GM12878 (cell line): ENCODE measurements at regions not wholly inside any gene's neighbourhood (a gene's known extent, or its start where the extent isn't known, plus 50 kb on each side); places are given as distances from the start of the nearest gene placed in this dataset.

Experiments used
- ATAC-seq: fragments of 200-7000 bp; cut with Tn5 transposase; 3 replicates; pipeline ENCODE4 v1.9.1; 2020; ENCODE audit warnings: mild to moderate bottlenecking, moderate library complexity
- BruUV-seq: library from RNA; stranded (reverse); fragments of 400-500 nt; replicated peaks from 2 replicates; lab custom pipeline; 2021; lab: Mats Ljungman, UMichigan
- CTCF ChIA-PET: fragments of 300-600 bp; sonication (Branson Sonifier 250); formaldehyde crosslinking; extraction: SDS; loops from one replicate; lab custom pipeline; 2021; ENCODE audit warnings: inconsistent platforms; lab: Yijun Ruan, JAX
- POLR2A ChIA-PET: fragments of 350-600 bp; formaldehyde crosslinking; extraction: SDS; loops from one replicate; lab custom pipeline; 2021; ENCODE audit warnings: inconsistent platforms; lab: Charles Lee
- RAD21 ChIA-PET: fragments of 300-600 bp; sonication (Branson Sonifier 250); formaldehyde crosslinking; loops from one replicate; lab custom pipeline; 2023; ENCODE audit warnings: antibody characterized with exemption; ENCODE audit not compliant: unreplicated experiment; lab: Charles Lee
- SMC1A ChIA-PET: fragments of 300-600 bp; sonication (Branson Sonifier 250); formaldehyde crosslinking; loops from one replicate; lab custom pipeline; 2023; ENCODE audit not compliant: unreplicated experiment, uncharacterized antibody; lab: Charles Lee
- DNase-seq: peaks from one replicate; pipeline ENCODE4 v3.0.0-alpha.2; 2011; ENCODE audit warnings: low read depth, low spot score
- FAIRE-seq: peaks from 3 replicates; lab custom pipeline; 2011; peaks lifted over from hg19 to GRCh38; lab: Jason Lieb, UNC
- H2AFZ ChIP-seq: 2 replicates; pipeline ENCODE4 v1.6.0; 2011; ENCODE audit warnings: low read depth, low read length, control low read depth; ENCODE audit not compliant: control insufficient read depth
- H3K27ac ChIP-seq: 2 replicates; pipeline ENCODE4 v1.5.1; 2011; ENCODE audit warnings: control low read depth; ENCODE audit not compliant: control insufficient read depth, insufficient read depth
- H3K27me3 ChIP-seq, 2 experiments: replicated peaks in 1 of 2; 2 replicates each; pipeline versions ENCODE4 v1.6.0 to v1.6.1; 2011; ENCODE audit warnings: low read length in 1 of 2; ENCODE audit not compliant: control insufficient read depth in 2 of 2, insufficient read depth in 2 of 2
- H3K36me3 ChIP-seq, 2 experiments: 2 replicates each; pipeline ENCODE4 v1.5.1; 2011; ENCODE audit warnings: low read length in 1 of 2; ENCODE audit not compliant: control insufficient read depth in 2 of 2, insufficient read depth in 2 of 2
- H3K4me1 ChIP-seq: 2 replicates; pipeline ENCODE4 v1.6.1; 2011; ENCODE audit warnings: mild to moderate bottlenecking, low read length, moderate library complexity, mixed read lengths; ENCODE audit not compliant: control insufficient read depth, insufficient read depth
- H3K4me2 ChIP-seq: 2 replicates; pipeline ENCODE4 v1.6.0; 2011; ENCODE audit warnings: control low read depth; ENCODE audit not compliant: control insufficient read depth, insufficient read depth
- H3K4me3 ChIP-seq: fragments of 200-600 bp; sonication (generic); 2 replicates; pipeline ENCODE4 v1.5.1; 2016
- H3K79me2 ChIP-seq: 2 replicates; pipeline ENCODE4 v1.6.0; 2011; ENCODE audit warnings: low read length; ENCODE audit not compliant: control insufficient read depth, insufficient read depth
- H3K9ac ChIP-seq: 2 replicates; pipeline ENCODE4 v1.8.0; 2011; ENCODE audit warnings: low read length, control low read depth, mixed read lengths; ENCODE audit not compliant: control insufficient read depth, insufficient read depth
- H3K9me3 ChIP-seq: replicated peaks from 3 replicates; pipeline ENCODE4 v1.5.1; 2011; ENCODE audit warnings: mild to moderate bottlenecking, low read length; ENCODE audit not compliant: control insufficient read depth, insufficient read depth
- H4K20me1 ChIP-seq: 2 replicates; pipeline ENCODE4 v1.6.0; 2011; ENCODE audit not compliant: control insufficient read depth, insufficient read depth
- BCL11A ChIP-seq: IDR thresholded peaks from 2 replicates; pipeline ENCODE4 v1.6.1; 2011; ENCODE audit warnings: low read depth, low read length
- CHD2 ChIP-seq: IDR thresholded peaks from 2 replicates; pipeline ENCODE4 v1.6.1; 2011; ENCODE audit warnings: low read depth, low read length, improper control_type of control experiment, borderline replicate concordance
- MEF2B ChIP-seq: fragments of 450-650 bp; IDR thresholded peaks from 2 replicates; pipeline ENCODE4 v1.6.1; 2018; ENCODE audit warnings: mild to moderate bottlenecking, moderate library complexity; ENCODE audit not compliant: partially characterized antibody, poor library complexity, severe bottlenecking
- NR2F1 ChIP-seq: fragments of 450-650 bp; conservative IDR thresholded peaks from 2 replicates; pipeline ENCODE4 v1.6.1; 2017; ENCODE audit warnings: mild to moderate bottlenecking
- SREBF1 ChIP-seq: IDR thresholded peaks from 2 replicates; pipeline ENCODE4 v1.6.1; 2012; ENCODE audit warnings: mild to moderate bottlenecking, low read length
- TCF7 ChIP-seq: IDR thresholded peaks from 2 replicates; pipeline ENCODE4 v1.6.1; 2014; ENCODE audit warnings: antibody characterized with exemption, borderline replicate concordance
- USF1 ChIP-seq: IDR thresholded peaks from 2 replicates; pipeline ENCODE4 v1.6.1; 2011; ENCODE audit warnings: borderline replicate concordance, low read depth, mild to moderate bottlenecking, moderate library complexity, mixed read lengths, low read length; ENCODE audit not compliant: insufficient read depth; ENCODE audit errors: extremely low read length
- ZNF217 ChIP-seq: fragments of 450-650 bp; IDR thresholded peaks from 2 replicates; pipeline ENCODE4 v1.6.1; 2017; ENCODE audit warnings: antibody characterized with exemption, mild to moderate bottlenecking
- WGBS: methylation state at CpG from one replicate; pipeline ENCODE4 v1.1.6; 2016; ENCODE audit warnings: low lambda C conversion rate; ENCODE audit not compliant: insufficient replicate concordance, insufficient coverage; ENCODE audit errors: missing lambda C conversion rate; 5-methylcytosine and 5-hydroxymethylcytosine counted together
- in situ Hi-C: fragments of 300-500 bp; cut with MboI; formaldehyde crosslinking; loops from 9 replicates; pipeline ENCODE4 v1.14.3; 2018; ENCODE audit warnings: mixed read lengths
- intact Hi-C: fragments of 100-400 bp; cut with micrococcal nuclease; formaldehyde crosslinking; loops from one replicate; pipeline ENCODE4 v1.14.2; 2022; ENCODE audit not compliant: unreplicated experiment
- TF ChIP-seq, protein P1 (sequence below): IDR thresholded peaks from 2 replicates; pipeline ENCODE4 v1.6.1; 2011; ENCODE audit warnings: low read depth, mild to moderate bottlenecking, low read length, moderate library complexity, borderline replicate concordance; ENCODE audit errors: extremely low read depth
- TF ChIP-seq, protein P2 (sequence below): IDR thresholded peaks from 2 replicates; pipeline ENCODE4 v1.6.1; 2012; ENCODE audit warnings: mild to moderate bottlenecking, low read depth, low read length
- TF ChIP-seq, protein P3 (sequence below): IDR thresholded peaks from 2 replicates; pipeline ENCODE4 v1.6.1; 2011; ENCODE audit warnings: mild to moderate bottlenecking, low read depth, low read length, moderate library complexity; ENCODE audit not compliant: insufficient replicate concordance
- TF ChIP-seq, protein P4 (sequence below): fragments of 450-650 bp; IDR thresholded peaks from 2 replicates; pipeline ENCODE4 v1.6.1; 2016; ENCODE audit warnings: mild to moderate bottlenecking
- TF ChIP-seq, protein P5 (sequence below): fragments of 450-650 bp; IDR thresholded peaks from 2 replicates; pipeline ENCODE4 v1.6.1; 2017; ENCODE audit warnings: low read depth, mild to moderate bottlenecking, moderate library complexity

GRCh38 chr6:132950566-132950965 lies 136.2 kb downstream of the RPS12 start:
- DNase-seq (no peak), FAIRE-seq (no peak), ATAC-seq (no peak)
- Histone ChIP-seq H3K9me3 (no peaks in the 10 kb centered on the region), H3K27ac (no peak overlapping the region), H3K4me3 (no peak overlapping the region), H3K4me2 (no peak overlapping the region), H3K4me1 (no peaks in the 10 kb centered on the region), H4K20me1 (no peaks in the 10 kb centered on the region), H3K9ac (no peak overlapping the region), H3K79me2 (no peaks in the 10 kb centered on the region), H2AFZ (no peak overlapping the region), H3K36me3 (no peaks in the 10 kb centered on the region), H3K27me3 (peaks cover 0 to 2% of the 10 kb centered on the region in 2 experiments; a peak in 1 of 4 replicates)
- CTCF ChIA-PET: interaction anchor here (0.6 to 3.6 kb wide), 5 partner anchors 13 to 670 kb away, joined by 3 to 15 read pairs (median 3); no protein-coding TSS in a partner anchor
- TF ChIP-seq, protein P1, sequence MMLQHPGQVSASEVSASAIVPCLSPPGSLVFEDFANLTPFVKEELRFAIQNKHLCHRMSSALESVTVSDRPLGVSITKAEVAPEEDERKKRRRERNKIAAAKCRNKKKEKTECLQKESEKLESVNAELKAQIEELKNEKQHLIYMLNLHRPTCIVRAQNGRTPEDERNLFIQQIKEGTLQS: no peak
- no peak for TF ChIP-seq NR2F1
- TF ChIP-seq SREBF1: no peak
- TF ChIP-seq, protein P2, sequence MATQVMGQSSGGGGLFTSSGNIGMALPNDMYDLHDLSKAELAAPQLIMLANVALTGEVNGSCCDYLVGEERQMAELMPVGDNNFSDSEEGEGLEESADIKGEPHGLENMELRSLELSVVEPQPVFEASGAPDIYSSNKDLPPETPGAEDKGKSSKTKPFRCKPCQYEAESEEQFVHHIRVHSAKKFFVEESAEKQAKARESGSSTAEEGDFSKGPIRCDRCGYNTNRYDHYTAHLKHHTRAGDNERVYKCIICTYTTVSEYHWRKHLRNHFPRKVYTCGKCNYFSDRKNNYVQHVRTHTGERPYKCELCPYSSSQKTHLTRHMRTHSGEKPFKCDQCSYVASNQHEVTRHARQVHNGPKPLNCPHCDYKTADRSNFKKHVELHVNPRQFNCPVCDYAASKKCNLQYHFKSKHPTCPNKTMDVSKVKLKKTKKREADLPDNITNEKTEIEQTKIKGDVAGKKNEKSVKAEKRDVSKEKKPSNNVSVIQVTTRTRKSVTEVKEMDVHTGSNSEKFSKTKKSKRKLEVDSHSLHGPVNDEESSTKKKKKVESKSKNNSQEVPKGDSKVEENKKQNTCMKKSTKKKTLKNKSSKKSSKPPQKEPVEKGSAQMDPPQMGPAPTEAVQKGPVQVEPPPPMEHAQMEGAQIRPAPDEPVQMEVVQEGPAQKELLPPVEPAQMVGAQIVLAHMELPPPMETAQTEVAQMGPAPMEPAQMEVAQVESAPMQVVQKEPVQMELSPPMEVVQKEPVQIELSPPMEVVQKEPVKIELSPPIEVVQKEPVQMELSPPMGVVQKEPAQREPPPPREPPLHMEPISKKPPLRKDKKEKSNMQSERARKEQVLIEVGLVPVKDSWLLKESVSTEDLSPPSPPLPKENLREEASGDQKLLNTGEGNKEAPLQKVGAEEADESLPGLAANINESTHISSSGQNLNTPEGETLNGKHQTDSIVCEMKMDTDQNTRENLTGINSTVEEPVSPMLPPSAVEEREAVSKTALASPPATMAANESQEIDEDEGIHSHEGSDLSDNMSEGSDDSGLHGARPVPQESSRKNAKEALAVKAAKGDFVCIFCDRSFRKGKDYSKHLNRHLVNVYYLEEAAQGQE: no peak
- no peak for TF ChIP-seq BCL11A
- no peak for TF ChIP-seq TCF7
- TF ChIP-seq, protein P3, sequence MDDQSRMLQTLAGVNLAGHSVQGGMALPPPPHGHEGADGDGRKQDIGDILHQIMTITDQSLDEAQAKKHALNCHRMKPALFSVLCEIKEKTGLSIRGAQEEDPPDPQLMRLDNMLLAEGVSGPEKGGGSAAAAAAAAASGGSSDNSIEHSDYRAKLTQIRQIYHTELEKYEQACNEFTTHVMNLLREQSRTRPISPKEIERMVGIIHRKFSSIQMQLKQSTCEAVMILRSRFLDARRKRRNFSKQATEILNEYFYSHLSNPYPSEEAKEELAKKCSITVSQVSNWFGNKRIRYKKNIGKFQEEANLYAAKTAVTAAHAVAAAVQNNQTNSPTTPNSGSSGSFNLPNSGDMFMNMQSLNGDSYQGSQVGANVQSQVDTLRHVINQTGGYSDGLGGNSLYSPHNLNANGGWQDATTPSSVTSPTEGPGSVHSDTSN: no peak
- TF ChIP-seq CHD2: no peak
- TF ChIP-seq, protein P4, sequence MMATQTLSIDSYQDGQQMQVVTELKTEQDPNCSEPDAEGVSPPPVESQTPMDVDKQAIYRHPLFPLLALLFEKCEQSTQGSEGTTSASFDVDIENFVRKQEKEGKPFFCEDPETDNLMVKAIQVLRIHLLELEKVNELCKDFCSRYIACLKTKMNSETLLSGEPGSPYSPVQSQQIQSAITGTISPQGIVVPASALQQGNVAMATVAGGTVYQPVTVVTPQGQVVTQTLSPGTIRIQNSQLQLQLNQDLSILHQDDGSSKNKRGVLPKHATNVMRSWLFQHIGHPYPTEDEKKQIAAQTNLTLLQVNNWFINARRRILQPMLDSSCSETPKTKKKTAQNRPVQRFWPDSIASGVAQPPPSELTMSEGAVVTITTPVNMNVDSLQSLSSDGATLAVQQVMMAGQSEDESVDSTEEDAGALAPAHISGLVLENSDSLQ: no peak
- TF ChIP-seq, protein P5, sequence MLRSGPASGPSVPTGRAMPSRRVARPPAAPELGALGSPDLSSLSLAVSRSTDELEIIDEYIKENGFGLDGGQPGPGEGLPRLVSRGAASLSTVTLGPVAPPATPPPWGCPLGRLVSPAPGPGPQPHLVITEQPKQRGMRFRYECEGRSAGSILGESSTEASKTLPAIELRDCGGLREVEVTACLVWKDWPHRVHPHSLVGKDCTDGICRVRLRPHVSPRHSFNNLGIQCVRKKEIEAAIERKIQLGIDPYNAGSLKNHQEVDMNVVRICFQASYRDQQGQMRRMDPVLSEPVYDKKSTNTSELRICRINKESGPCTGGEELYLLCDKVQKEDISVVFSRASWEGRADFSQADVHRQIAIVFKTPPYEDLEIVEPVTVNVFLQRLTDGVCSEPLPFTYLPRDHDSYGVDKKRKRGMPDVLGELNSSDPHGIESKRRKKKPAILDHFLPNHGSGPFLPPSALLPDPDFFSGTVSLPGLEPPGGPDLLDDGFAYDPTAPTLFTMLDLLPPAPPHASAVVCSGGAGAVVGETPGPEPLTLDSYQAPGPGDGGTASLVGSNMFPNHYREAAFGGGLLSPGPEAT: no peak
- TF ChIP-seq ZNF217: no peak
- no peak for TF ChIP-seq MEF2B
- no peak for TF ChIP-seq USF1
- intact Hi-C loops (loop anchor here (10.0 kb wide), 1 partner anchor 276 kb away; no protein-coding TSS in a partner anchor), in situ Hi-C loops (no loop called here)
- SMC1A ChIA-PET: no interaction called here
- RAD21 ChIA-PET: no interaction called here
- no TSS peak for BruUV-seq
- WGBS: 80% methylated on average over 3 of the region's 3 CpGs
- POLR2A ChIA-PET: no interaction called here
